PC-9 (cell line): ENCODE measurements at regions not wholly inside any gene's neighbourhood (a gene's known extent, or its start where the extent isn't known, plus 50 kb on each side); places are given as distances from the start of the nearest gene placed in this dataset.

Source experiments
- EZH2 ChIP-seq: fragments of 200-600 bp; sonication (generic); IDR thresholded peaks from 2 replicates; pipeline ENCODE4 v1.8.0; 2017; ENCODE audit warnings: antibody characterized with exemption, low read depth
- TF ChIP-seq, protein P1 (sequence below): fragments of 200-600 bp; sonication (generic); conservative IDR thresholded peaks from 2 replicates; pipeline ENCODE4 v1.6.1; 2017; ENCODE audit warnings: mixed run types, antibody characterized with exemption, mild to moderate bottlenecking, moderate library complexity

DNA sequence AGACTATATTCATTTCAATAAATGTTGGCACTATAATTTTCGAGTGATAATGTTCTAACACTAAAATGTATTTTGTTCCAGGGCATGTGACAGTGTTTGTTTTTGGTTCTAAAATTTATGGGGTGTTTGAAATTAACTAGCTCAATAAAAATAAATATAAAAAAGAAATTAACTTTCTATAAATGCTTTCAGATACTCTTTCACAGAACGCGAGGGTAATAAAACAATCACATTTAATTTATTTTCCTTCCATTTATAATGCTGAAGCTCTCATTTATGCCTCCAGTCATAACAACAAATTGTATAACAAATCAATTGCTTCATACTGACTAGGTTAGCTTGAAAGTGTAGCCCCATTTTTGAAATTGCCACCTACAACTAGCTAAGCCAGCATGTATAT is 122.4 kb upstream of the GPM6A start:
- TF ChIP-seq, protein P1, sequence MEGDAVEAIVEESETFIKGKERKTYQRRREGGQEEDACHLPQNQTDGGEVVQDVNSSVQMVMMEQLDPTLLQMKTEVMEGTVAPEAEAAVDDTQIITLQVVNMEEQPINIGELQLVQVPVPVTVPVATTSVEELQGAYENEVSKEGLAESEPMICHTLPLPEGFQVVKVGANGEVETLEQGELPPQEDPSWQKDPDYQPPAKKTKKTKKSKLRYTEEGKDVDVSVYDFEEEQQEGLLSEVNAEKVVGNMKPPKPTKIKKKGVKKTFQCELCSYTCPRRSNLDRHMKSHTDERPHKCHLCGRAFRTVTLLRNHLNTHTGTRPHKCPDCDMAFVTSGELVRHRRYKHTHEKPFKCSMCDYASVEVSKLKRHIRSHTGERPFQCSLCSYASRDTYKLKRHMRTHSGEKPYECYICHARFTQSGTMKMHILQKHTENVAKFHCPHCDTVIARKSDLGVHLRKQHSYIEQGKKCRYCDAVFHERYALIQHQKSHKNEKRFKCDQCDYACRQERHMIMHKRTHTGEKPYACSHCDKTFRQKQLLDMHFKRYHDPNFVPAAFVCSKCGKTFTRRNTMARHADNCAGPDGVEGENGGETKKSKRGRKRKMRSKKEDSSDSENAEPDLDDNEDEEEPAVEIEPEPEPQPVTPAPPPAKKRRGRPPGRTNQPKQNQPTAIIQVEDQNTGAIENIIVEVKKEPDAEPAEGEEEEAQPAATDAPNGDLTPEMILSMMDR, result no peak
- TF ChIP-seq EZH2, result no peak
